ENCODE measurements at regions not wholly inside any gene's neighbourhood (a gene's known extent, or its start where the extent isn't known, plus 50 kb on each side); places are given as distances from the start of the nearest gene placed in this dataset.

- Histone ChIP-seq H3K9me2 (replicated peaks; ENCODE audit: low read length) (no peaks in the 10 kb centered on the region), H3K4me1 (ENCODE audit: insufficient read depth, low read length) (peaks cover 13% of the 10 kb centered on the region), H3K4me3 (ENCODE audit: low read length) (no peak overlapping the region), H3K36me3 (ENCODE audit: low read depth, low read length) (no peaks in the 10 kb centered on the region), H3K4me2 (ENCODE audit: low read length) (no peak overlapping the region), H4K20me1 (ENCODE audit: low read length) (no peaks in the 10 kb centered on the region), H3K9me3 (ENCODE audit: low read length) (no peaks in the 10 kb centered on the region), H3K27me3 (ENCODE audit: low read length) (peaks cover 3% of the 10 kb centered on the region; the same call in 1 of the 2 replicates), H3K27ac (ENCODE audit: low read length) (no peak overlapping the region), H3K9ac (ENCODE audit: low read length) (no peak overlapping the region), H3K79me2 (ENCODE audit: low read length) (no peaks in the 10 kb centered on the region), H2AFZ (ENCODE audit: low read length) (no peak overlapping the region), H3F3A (ENCODE audit: low read length, unreplicated experiment) (no peaks in the 10 kb centered on the region)
- ChIA-PET CTCF (no interaction called here), POLR2A (ENCODE audit: unreplicated experiment) (no interaction called here)
- ATAC-seq, result no peak
- no TSS peak for BruUV-seq (replicated peaks)
- intact Hi-C loops (cut with micrococcal nuclease), result no loop called here
- DNase-seq, result no peak
- TF ChIP-seq EZH2phosphoT487 (IDR thresholded peaks at IDR 0.05; ENCODE audit: borderline replicate concordance, low read length) (no peak), EZH2 (IDR thresholded peaks at IDR 0.05; ENCODE audit: low read length, unreplicated experiment) (no peak), CTCF (conservative IDR thresholded peaks at IDR 0.05; ENCODE audit: low read depth, low read length) (no peak)
These were observed 68.1 kb downstream of the SEC61G start for GRCh38 chr7:54690892-54691291.

- no peaks in the 10 kb centered on the region for H3K9me2 ChIP-seq (replicated peaks; ENCODE audit: low read length)
- no TSS peak for BruUV-seq (replicated peaks)
- H3K4me1 ChIP-seq (ENCODE audit: insufficient read depth, low read length), result peaks cover 13% of the 10 kb centered on the region
- H3K9ac ChIP-seq (ENCODE audit: low read length), result no peak overlapping the region
- H3K79me2 ChIP-seq (ENCODE audit: low read length), result no peaks in the 10 kb centered on the region
- ChIA-PET CTCF (no interaction called here), POLR2A (ENCODE audit: unreplicated experiment) (no interaction called here)
- intact Hi-C loops (cut with micrococcal nuclease), result no loop called here
- H3K4me2 ChIP-seq (ENCODE audit: low read length), result no peak overlapping the region
- ATAC-seq (no peak), DNase-seq (no peak)
- no peak overlapping the region for H3K4me3 ChIP-seq (ENCODE audit: low read length)
- H4K20me1 ChIP-seq (ENCODE audit: low read length), result no peaks in the 10 kb centered on the region
- TF ChIP-seq EZH2phosphoT487 (IDR thresholded peaks at IDR 0.05; ENCODE audit: borderline replicate concordance, low read length), result no peak
- no peak for TF ChIP-seq CTCF (conservative IDR thresholded peaks at IDR 0.05; ENCODE audit: low read depth, low read length)
- no peak for TF ChIP-seq EZH2 (IDR thresholded peaks at IDR 0.05; ENCODE audit: low read length, unreplicated experiment)
- H3K27ac ChIP-seq (ENCODE audit: low read length), result no peak overlapping the region
- H3K27me3 ChIP-seq (ENCODE audit: low read length), result peaks cover 3% of the 10 kb centered on the region; the same call in 1 of the 2 replicates
- no peaks in the 10 kb centered on the region for H3F3A ChIP-seq (ENCODE audit: low read length, unreplicated experiment)
- no peak overlapping the region for H2AFZ ChIP-seq (ENCODE audit: low read length)
- H3K36me3 ChIP-seq (ENCODE audit: low read depth, low read length), result no peaks in the 10 kb centered on the region
- no peaks in the 10 kb centered on the region for H3K9me3 ChIP-seq (ENCODE audit: low read length)
These were observed 69.0 kb downstream of the SEC61G start for GRCh38 chr7:54690050-54690443.

GRCh38 chr7:54689394-54690049 lies 69.5 kb downstream of the SEC61G start:
- BruUV-seq (replicated peaks), result no TSS peak
- Histone ChIP-seq H3K79me2 (ENCODE audit: low read length) (no peaks in the 10 kb centered on the region), H3K36me3 (ENCODE audit: low read depth, low read length) (no peaks in the 10 kb centered on the region), H4K20me1 (ENCODE audit: low read length) (no peaks in the 10 kb centered on the region), H3K4me3 (ENCODE audit: low read length) (no peak overlapping the region), H3K4me2 (ENCODE audit: low read length) (no peak overlapping the region), H3K9me3 (ENCODE audit: low read length) (no peaks in the 10 kb centered on the region), H3K27ac (ENCODE audit: low read length) (no peak overlapping the region), H3K9me2 (replicated peaks; ENCODE audit: low read length) (no peaks in the 10 kb centered on the region), H3F3A (ENCODE audit: low read length, unreplicated experiment) (no peaks in the 10 kb centered on the region), H2AFZ (ENCODE audit: low read length) (no peak overlapping the region), H3K4me1 (ENCODE audit: insufficient read depth, low read length) (peaks cover 13% of the 10 kb centered on the region), H3K9ac (ENCODE audit: low read length) (no peak overlapping the region), H3K27me3 (ENCODE audit: low read length) (peaks cover 3% of the 10 kb centered on the region; the same call in 1 of the 2 replicates)
- DNase-seq (no peak), ATAC-seq (no peak)
- intact Hi-C loops (cut with micrococcal nuclease), result no loop called here
- CTCF ChIA-PET, result no interaction called here
- POLR2A ChIA-PET (ENCODE audit: unreplicated experiment), result no interaction called here
- TF ChIP-seq CTCF (conservative IDR thresholded peaks at IDR 0.05; ENCODE audit: low read depth, low read length) (no peak), EZH2 (IDR thresholded peaks at IDR 0.05; ENCODE audit: low read length, unreplicated experiment) (no peak), EZH2phosphoT487 (IDR thresholded peaks at IDR 0.05; ENCODE audit: borderline replicate concordance, low read length) (no peak)

Measured in PC-3 (cell line).